B cell (primary cell): ENCODE measurements at regions not wholly inside any gene's neighbourhood (a gene's known extent, or its start where the extent isn't known, plus 50 kb on each side); places are given as distances from the start of the nearest gene placed in this dataset.

ENCODE experiments used
- CTCF ChIP-seq: fragments of 200-600 bp; IDR thresholded peaks from one replicate; pipeline ENCODE4 v1.8.0; 2022; ENCODE audit warnings: antibody characterized with exemption, mild to moderate bottlenecking
- EZH2 ChIP-seq: IDR thresholded peaks from 2 replicates; pipeline ENCODE4 v1.6.1; 2012; ENCODE audit warnings: borderline replicate concordance, low read depth, mild to moderate bottlenecking, moderate library complexity, low read length; ENCODE audit not compliant: insufficient read depth, poor library complexity, severe bottlenecking

DNA sequence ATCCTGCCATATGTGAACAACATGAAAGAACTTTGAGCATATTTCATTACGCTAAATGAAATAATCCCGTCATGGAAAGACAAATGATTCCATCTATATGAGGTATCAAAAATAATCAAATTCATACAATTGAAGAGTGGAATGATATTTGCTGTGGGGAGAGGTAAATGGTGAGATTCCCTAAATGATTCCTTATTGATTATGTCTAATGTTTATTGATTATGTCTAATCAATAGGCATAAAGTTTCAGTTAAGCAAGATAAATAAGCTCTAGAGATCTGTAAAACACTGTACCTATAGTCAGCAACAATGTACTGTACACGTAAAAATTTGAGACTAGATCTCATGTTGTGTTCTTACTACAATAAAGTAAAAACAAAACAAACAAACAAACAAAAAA lies 85.4 kb upstream of the MEGF10 start:
- no peak for TF ChIP-seq CTCF
- no peak for TF ChIP-seq EZH2
